H9 (cell line): ENCODE measurements at regions not wholly inside any gene's neighbourhood (a gene's known extent, or its start where the extent isn't known, plus 50 kb on each side); places are given as distances from the start of the nearest gene placed in this dataset.

Experiments used
- DNase-seq: peaks from one replicate; pipeline ENCODE4 v3.0.0-alpha.2; 2017
- H2AFZ ChIP-seq: one replicate; pipeline ENCODE4 v1.6.1; 2013; ENCODE audit warnings: mild to moderate bottlenecking, low read length, control low read depth, moderate library complexity
- H2AK5ac ChIP-seq: 2 replicates; pipeline ENCODE4 v1.6.1; 2013; ENCODE audit warnings: low read length, control low read depth, mixed read lengths; ENCODE audit not compliant: insufficient read length
- H2BK120ac ChIP-seq: one replicate; pipeline ENCODE4 v1.6.1; 2013; ENCODE audit warnings: low read depth, mild to moderate bottlenecking, low read length, control low read depth, inconsistent platforms; ENCODE audit not compliant: poor library complexity, severe bottlenecking
- H2BK12ac ChIP-seq: 2 replicates; pipeline ENCODE4 v1.6.1; 2013; ENCODE audit warnings: low read length, control low read depth, mixed read lengths, low read depth; ENCODE audit not compliant: insufficient read length
- H2BK15ac ChIP-seq: 2 replicates; pipeline ENCODE4 v1.6.1; 2013; ENCODE audit warnings: low read depth, low read length, control low read depth
- H2BK20ac ChIP-seq: one replicate; pipeline ENCODE4 v1.6.1; 2013; ENCODE audit warnings: low read depth, mild to moderate bottlenecking, low read length, control low read depth, inconsistent platforms; ENCODE audit not compliant: poor library complexity, severe bottlenecking
- H2BK5ac ChIP-seq: 2 replicates; pipeline ENCODE4 v1.6.1; 2013; ENCODE audit warnings: low read length, control low read depth, mixed read lengths; ENCODE audit not compliant: insufficient read length
- H3K14ac ChIP-seq: 2 replicates; pipeline ENCODE4 v1.6.1; 2013; ENCODE audit warnings: low read length, control low read depth; ENCODE audit not compliant: insufficient read depth
- H3K18ac ChIP-seq: 2 replicates; pipeline ENCODE4 v1.6.1; 2013; ENCODE audit warnings: low read depth, mild to moderate bottlenecking, mixed read lengths, low read length, control low read depth; ENCODE audit not compliant: insufficient read length
- H3K23ac ChIP-seq: 2 replicates; pipeline ENCODE4 v1.6.1; 2013; ENCODE audit warnings: low read length, control low read depth, mixed read lengths, low read depth; ENCODE audit not compliant: insufficient read length
- H3K23me2 ChIP-seq: 2 replicates; pipeline ENCODE4 v1.6.1; 2013; ENCODE audit warnings: low read depth, mild to moderate bottlenecking, mixed read lengths, low read length, control low read depth; ENCODE audit not compliant: insufficient read length, poor library complexity, severe bottlenecking
- H3K27ac ChIP-seq: 2 replicates; pipeline ENCODE4 v1.5.1; 2013; ENCODE audit warnings: low read length, control low read depth, mixed read lengths, low read depth; ENCODE audit not compliant: insufficient read length
- H3K27me3 ChIP-seq: 2 replicates; pipeline ENCODE4 v1.6.1; 2013; ENCODE audit warnings: low read length, control low read depth, inconsistent platforms; ENCODE audit not compliant: insufficient read depth
- H3K4ac ChIP-seq: 2 replicates; pipeline ENCODE4 v1.6.1; 2013; ENCODE audit warnings: low read depth, mild to moderate bottlenecking, control low read depth, inconsistent platforms, low read length, moderate library complexity
- H3K4me1 ChIP-seq: 2 replicates; pipeline ENCODE4 v1.6.1; 2013; ENCODE audit warnings: low read length, control low read depth, inconsistent platforms; ENCODE audit not compliant: insufficient read depth
- H3K4me2 ChIP-seq: 2 replicates; pipeline ENCODE4 v1.6.1; 2013; ENCODE audit warnings: low read length, control low read depth, mixed read lengths; ENCODE audit not compliant: insufficient read length, insufficient read depth
- H3K56ac ChIP-seq: 2 replicates; pipeline ENCODE4 v1.6.1; 2013; ENCODE audit warnings: low read depth, mild to moderate bottlenecking, mixed read lengths, low read length, control low read depth; ENCODE audit not compliant: insufficient read length
- H3K79me1 ChIP-seq: 2 replicates; pipeline ENCODE4 v1.6.1; 2013; ENCODE audit warnings: low read depth, mild to moderate bottlenecking, moderate library complexity, low read length, control low read depth, inconsistent platforms; ENCODE audit not compliant: insufficient read depth, poor library complexity, severe bottlenecking
- H3K79me2 ChIP-seq: 2 replicates; pipeline ENCODE4 v1.6.1; 2013; ENCODE audit warnings: low read length, control low read depth, inconsistent platforms; ENCODE audit not compliant: insufficient read depth
- H3K9ac ChIP-seq: 2 replicates; pipeline ENCODE4 v1.6.1; 2013; ENCODE audit warnings: low read length, control low read depth, mixed read lengths; ENCODE audit not compliant: insufficient read length; ENCODE audit errors: extremely low read depth
- H3K9me3 ChIP-seq: one replicate; pipeline ENCODE4 v1.6.1; 2013; ENCODE audit warnings: low read depth, low read length, inconsistent platforms; ENCODE audit not compliant: control insufficient read depth
- H3T11ph ChIP-seq: one replicate; pipeline ENCODE4 v1.6.1; 2013; ENCODE audit warnings: mild to moderate bottlenecking, low read length, control low read depth, inconsistent platforms
- H4K20me1 ChIP-seq: one replicate; pipeline ENCODE4 v1.6.1; 2013; ENCODE audit not compliant: control insufficient read depth, insufficient read length, insufficient read depth
- H4K5ac ChIP-seq: 2 replicates; pipeline ENCODE4 v1.6.1; 2013; ENCODE audit warnings: low read depth, mild to moderate bottlenecking, mixed read lengths, low read length, control low read depth; ENCODE audit not compliant: insufficient read length
- H4K8ac ChIP-seq: replicated peaks from 2 replicates; pipeline ENCODE4 v1.6.1; 2013; ENCODE audit warnings: low read length, control low read depth, mixed read lengths, low read depth; ENCODE audit not compliant: insufficient read length
- H4K91ac ChIP-seq: 2 replicates; pipeline ENCODE4 v1.6.1; 2013; ENCODE audit warnings: low read depth, mild to moderate bottlenecking, moderate library complexity, mixed read lengths, low read length, control low read depth; ENCODE audit not compliant: insufficient read length
- H3K27ac Mint-ChIP-seq, 3 experiments: 2 replicates in 2 of 3; 3 replicates in 1 of 3; pipeline ENCODE4 v1.8.0; 2020 to 2021; ENCODE audit warnings: mixed read lengths in 3 of 3, mild to moderate bottlenecking in 1 of 3, moderate library complexity in 1 of 3
- H3K27me3 Mint-ChIP-seq: 2 replicates; pipeline ENCODE4 v1.8.0; 2021; ENCODE audit warnings: low read depth, mild to moderate bottlenecking, moderate library complexity, mixed read lengths
- H3K36me3 Mint-ChIP-seq, 3 experiments: 2 replicates in 2 of 3; 3 replicates in 1 of 3; pipeline ENCODE4 v1.8.0; 2020 to 2021; ENCODE audit warnings: low read depth in 3 of 3, mixed read lengths in 3 of 3; ENCODE audit not compliant: insufficient read depth in 1 of 3
- H3K4me1 Mint-ChIP-seq, 2 experiments: 2 replicates each; pipeline ENCODE4 v1.8.0; 2020; ENCODE audit warnings: mixed read lengths in 2 of 2
- H3K4me3 Mint-ChIP-seq, 2 experiments: 2 replicates in 1 of 2; 3 replicates in 1 of 2; pipeline ENCODE4 v1.8.0; 2020 to 2021; ENCODE audit warnings: mild to moderate bottlenecking in 2 of 2, mixed read lengths in 2 of 2, moderate library complexity in 1 of 2
- H3K9me3 Mint-ChIP-seq, 2 experiments: 2 replicates in 1 of 2; 3 replicates in 1 of 2; pipeline ENCODE4 v1.8.0; 2020; ENCODE audit warnings: mild to moderate bottlenecking in 2 of 2, mixed read lengths in 2 of 2, moderate library complexity in 1 of 2
- WGBS: extraction: QIAGEN DNeasy Blood & Tissue Kit; methylation state at CpG from one replicate; pipeline ENCODE4 v1.1.7; 2013; ENCODE audit warnings: missing lambda C conversion rate, low lambda C conversion rate, mixed read lengths; ENCODE audit not compliant: insufficient read length; ENCODE audit errors: extremely low coverage; 5-methylcytosine and 5-hydroxymethylcytosine counted together
- TF ChIP-seq, protein P1 (sequence below): fragments of 200-600 bp; sonication (generic); conservative IDR thresholded peaks from 3 replicates; pipeline ENCODE4 v1.8.0; 2021; ENCODE audit warnings: antibody characterized with exemption, mild to moderate bottlenecking

DNA sequence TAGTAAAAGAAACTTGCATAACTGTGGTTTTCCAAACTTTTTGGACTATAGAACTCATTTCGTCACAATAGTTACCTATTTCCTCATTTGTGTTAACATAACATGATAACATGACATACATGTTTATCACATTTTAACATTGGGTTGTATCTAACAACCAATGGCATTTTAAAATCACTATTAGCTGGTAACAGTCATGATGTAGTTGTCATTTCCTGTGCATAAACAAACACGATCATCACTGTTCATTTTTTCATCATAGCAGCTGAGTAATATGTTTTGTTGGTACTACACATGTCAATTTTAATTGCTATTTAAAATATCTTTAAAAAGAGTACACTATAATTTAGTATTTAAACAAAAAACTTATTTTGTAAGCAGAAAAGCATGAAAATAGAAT, 402.4 kb downstream of the SATB2 start:
- H2BK120ac ChIP-seq, result no peak overlapping the region
- no peak overlapping the region for H3K27ac ChIP-seq
- no peak overlapping the region for H2AFZ ChIP-seq
- no peak overlapping the region for H3K9ac ChIP-seq
- no peak overlapping the region for H4K91ac ChIP-seq
- Mint-ChIP-seq H3K4me3 (no peak overlapping the region), H3K27me3 (no peaks in the 10 kb centered on the region), H3K9me3 (peaks cover 0 to 2% of the 10 kb centered on the region in 2 experiments; a peak in 2 of 5 replicates), H3K27ac (no peak overlapping the region), H3K4me1 (no peaks in the 10 kb centered on the region; a peak in 1 of 4 replicates), H3K36me3 (no peaks in the 10 kb centered on the region)
- no peak overlapping the region for H3K23ac ChIP-seq
- H3K79me2 ChIP-seq, result no peaks in the 10 kb centered on the region
- no peak overlapping the region for H2BK12ac ChIP-seq
- DNase-seq, result no peak
- H4K20me1 ChIP-seq, result no peaks in the 10 kb centered on the region
- H3K56ac ChIP-seq, result no peak overlapping the region
- no peak overlapping the region for H2AK5ac ChIP-seq
- no peak overlapping the region for H3K4me2 ChIP-seq
- no peak overlapping the region for H2BK20ac ChIP-seq
- no peak overlapping the region for H2BK5ac ChIP-seq
- H3K9me3 ChIP-seq, result no peaks in the 10 kb centered on the region
- no peak overlapping the region for H3K14ac ChIP-seq
- H2BK15ac ChIP-seq, result no peak overlapping the region
- H3K4me1 ChIP-seq, result no peaks in the 10 kb centered on the region
- TF ChIP-seq, protein P1, sequence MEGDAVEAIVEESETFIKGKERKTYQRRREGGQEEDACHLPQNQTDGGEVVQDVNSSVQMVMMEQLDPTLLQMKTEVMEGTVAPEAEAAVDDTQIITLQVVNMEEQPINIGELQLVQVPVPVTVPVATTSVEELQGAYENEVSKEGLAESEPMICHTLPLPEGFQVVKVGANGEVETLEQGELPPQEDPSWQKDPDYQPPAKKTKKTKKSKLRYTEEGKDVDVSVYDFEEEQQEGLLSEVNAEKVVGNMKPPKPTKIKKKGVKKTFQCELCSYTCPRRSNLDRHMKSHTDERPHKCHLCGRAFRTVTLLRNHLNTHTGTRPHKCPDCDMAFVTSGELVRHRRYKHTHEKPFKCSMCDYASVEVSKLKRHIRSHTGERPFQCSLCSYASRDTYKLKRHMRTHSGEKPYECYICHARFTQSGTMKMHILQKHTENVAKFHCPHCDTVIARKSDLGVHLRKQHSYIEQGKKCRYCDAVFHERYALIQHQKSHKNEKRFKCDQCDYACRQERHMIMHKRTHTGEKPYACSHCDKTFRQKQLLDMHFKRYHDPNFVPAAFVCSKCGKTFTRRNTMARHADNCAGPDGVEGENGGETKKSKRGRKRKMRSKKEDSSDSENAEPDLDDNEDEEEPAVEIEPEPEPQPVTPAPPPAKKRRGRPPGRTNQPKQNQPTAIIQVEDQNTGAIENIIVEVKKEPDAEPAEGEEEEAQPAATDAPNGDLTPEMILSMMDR, result no peak
- no peaks in the 10 kb centered on the region for H3K27me3 ChIP-seq
- no CpG with 5 or more reads among the region's 2 CpGs for WGBS
- H3K79me1 ChIP-seq, result no peaks in the 10 kb centered on the region
- no peak overlapping the region for H3K4ac ChIP-seq
- no peak overlapping the region for H4K5ac ChIP-seq
- H3T11ph ChIP-seq, result no peak overlapping the region
- H3K18ac ChIP-seq, result no peak overlapping the region
- H4K8ac ChIP-seq, result no peak overlapping the region
- H3K23me2 ChIP-seq, result no peaks in the 10 kb centered on the region
